DMS53 (cell line): ENCODE measurements at regions not wholly inside any gene's neighbourhood (a gene's known extent, or its start where the extent isn't known, plus 50 kb on each side); places are given as distances from the start of the nearest gene placed in this dataset.

ENCODE experiments used
- DNase-seq: peaks from one replicate; lab custom pipeline; 2025; lab: John Stamatoyannopoulos, UW

DNA sequence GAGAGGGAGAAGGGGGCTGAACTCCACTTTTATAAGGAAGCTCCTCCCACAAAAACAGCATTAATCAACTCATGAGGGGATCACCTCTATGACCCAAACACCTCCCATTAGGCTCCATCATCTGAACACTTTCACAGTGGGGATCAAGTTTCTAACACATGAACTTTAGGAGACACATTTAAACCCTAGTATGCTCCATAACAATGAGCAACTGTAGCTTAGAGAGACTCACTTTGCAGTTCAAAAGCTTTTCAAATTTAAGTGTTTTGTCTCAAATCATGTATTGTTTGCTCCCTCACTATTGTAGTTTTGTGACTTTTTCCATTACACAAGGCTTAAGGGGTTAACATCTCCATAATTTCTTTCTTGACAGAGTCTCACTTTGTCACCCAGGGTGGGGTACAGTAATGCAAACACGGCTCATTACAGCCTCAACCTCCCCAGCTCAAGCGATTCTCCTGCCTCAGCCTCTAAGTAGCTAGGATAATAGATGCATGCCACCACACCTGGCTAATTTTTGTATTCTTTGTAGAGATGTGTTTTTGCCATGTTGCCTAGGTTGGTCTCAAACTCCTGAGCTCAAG is 352.7 kb upstream of the CDH20 start:
- DNase-seq, result no peak

DNA sequence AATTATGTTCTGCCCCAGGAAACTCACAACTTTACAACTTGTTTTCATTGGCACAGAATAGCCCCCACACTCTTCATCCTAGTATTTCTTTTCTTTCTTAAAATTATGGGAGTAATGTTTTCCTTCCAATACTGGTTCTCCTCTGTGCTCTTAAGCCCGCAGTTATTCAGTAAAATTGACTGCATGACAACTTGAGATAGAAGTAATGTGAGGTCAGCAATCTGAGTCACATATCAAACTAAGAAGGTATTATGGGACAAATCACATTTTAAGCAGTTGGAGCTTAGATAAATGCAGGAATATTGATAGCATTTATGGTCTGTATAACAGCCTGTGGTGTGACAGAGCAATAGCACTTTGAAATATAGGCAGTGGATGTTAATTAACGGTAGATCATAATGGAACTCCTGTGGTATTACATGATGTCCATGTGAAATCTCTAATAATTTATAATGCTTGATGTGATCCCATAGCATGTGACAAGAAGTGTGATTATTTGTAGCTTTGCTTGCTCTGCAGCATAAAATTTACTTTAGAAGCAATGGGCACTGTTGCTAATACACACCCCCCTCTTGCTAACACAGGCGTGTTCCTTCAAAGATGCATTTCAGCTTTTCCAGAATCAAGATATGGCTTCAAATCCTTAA is 351.4 kb upstream of the CDH20 start:
- no peak for DNase-seq

DNA sequence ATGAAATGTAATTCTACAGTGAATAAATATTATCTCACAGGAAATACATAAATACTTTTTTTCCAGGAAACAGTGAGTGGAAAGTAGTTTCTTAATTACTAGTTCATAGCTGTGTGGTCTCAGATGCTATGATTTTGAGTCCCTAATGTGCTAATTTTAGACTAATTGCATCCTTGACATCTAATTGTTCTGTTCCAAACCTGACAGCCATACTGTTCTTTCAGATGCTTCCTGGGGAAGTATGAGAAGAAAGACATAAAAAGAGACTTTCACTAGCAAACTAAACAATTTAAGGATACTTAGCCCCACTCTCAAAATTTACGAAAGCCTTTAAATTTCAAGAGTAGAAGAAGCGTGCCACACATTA is 350.9 kb upstream of the CDH20 start:
- DNase-seq, result no peak

GRCh38 chr18:60982928-60983327 is 350.3 kb upstream of the CDH20 start:
- no peak for DNase-seq

GRCh38 chr18:60984510-60984909 is 348.7 kb upstream of the CDH20 start:
- no peak for DNase-seq

DNA sequence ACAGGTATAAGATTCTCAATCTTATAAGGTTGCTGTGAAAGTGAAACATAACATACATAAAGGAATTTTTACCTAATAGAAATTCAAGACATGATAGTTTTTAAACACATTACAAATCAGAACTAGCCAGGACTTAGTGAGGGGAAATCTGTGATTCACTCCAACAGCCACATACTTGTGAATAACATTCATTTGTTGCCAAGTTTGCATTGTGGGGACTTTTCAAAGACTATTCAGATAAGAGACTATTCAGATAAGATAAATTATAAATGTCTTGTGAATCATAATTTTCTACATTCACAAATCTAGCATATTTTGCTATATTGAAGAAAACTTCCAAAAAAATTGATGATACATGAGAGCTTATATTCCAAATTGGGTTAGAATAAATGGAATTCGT is 345.3 kb upstream of the CDH20 start:
- DNase-seq, result no peak

DNA sequence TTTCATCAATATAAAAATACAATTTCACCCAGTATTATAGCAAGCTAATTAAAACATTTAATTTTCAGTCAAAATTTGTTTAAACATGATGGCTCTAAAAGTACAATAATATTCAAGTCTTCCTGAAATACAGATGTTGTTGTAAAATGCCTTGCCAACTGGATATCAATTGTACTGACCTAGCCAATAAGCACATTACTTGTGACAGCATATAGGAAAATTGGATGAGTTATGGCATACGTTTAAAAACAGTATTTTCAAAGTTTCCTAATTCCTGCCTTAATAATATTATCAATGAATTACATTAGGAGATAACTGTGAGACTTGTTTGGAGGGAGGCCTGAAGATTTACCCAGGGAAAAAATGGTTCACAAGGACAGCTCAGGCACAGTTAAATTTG is 336.9 kb upstream of the CDH20 start:
- DNase-seq, result no peak

DNA sequence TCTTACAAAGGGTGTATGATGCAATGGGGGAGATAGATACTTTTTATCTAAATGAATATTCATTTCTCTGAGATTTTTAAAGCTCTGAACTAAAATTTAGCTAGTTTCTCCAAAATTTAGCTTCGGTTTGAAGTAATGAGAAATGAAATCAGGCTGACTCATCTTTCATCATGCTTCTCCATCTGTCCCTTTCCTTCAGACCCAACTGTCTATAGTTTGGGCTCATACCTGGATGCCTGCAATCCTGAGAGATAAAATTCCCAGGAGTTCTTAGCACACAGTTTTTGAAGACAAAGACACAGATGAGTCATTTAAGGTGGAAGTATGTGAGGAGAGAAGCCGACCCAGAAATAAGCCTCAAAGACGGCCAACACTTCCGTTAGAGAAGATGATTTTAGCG is 336.4 kb upstream of the CDH20 start:
- DNase-seq, result no peak

GRCh38 chr18:61001138-61001537 is 332.1 kb upstream of the CDH20 start:
- DNase-seq, result no peak

DNA sequence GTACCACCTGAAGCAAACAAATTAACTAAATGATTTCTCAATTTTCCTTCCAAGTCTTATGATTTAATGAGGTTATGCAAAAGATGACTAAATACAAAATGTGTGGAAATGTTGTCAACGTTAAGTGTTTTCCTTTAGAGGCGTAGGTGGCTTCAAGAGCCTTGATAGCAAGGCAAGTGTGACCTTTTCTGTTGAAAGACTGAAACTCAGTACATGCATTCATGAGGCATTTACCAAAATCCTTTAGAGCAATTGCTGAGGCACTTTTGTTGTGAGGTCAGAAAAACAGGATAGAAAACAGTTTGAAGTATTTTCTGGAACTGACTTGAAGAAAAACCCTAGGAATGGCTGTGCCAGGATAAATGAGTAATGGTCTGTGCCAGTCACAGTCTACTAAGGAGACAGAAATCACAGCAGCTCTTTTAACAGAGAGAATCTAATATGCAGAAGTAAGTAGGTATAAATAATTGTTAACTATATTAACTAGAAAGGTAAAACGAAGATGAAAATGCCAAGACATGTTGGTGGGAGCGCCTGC is 326.5 kb upstream of the CDH20 start:
- DNase-seq, result no peak

DNA sequence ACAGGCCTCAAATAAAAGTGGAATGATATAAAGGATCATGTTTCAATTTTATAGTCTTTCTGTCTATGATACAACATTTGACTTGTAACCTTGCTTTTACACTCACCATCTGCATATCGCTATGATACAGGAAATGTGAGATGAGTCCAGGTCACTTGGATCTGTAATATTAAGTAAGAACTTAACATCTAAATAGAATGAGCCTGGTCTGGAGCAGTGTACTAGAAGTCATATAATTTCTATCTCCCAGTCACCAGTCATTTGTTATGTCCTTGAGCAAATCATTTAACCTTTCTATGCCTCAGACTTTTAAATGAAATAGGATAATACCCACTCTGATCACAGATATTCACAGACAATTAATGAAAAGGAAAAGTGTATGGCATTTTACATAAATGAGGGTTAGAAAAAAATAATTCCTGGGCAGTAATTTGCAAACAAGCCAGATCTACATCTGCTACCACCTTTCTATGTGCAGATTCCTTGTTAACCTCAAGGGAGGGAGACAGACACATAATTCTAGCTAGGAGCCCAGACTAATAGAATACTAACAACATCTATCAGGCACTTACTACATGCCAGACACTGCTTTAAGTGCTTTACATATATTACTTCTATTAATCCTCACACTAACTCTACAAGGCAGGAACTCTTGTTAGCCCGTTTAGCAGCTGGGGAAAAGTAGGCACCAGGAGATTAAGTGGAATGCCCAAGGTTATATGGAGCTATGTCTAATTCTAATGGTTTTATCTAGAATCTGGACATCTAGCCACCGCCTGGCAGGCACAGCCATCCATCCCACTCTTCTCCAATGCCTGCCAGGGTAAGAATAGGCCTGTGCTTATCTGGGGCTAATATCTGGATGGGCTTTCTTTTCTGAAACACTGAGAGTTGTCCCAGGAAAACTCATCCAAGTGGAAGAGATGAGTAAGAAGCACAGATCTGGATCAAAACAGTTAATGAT is 313.6 kb upstream of the CDH20 start:
- DNase-seq, result no peak

DNA sequence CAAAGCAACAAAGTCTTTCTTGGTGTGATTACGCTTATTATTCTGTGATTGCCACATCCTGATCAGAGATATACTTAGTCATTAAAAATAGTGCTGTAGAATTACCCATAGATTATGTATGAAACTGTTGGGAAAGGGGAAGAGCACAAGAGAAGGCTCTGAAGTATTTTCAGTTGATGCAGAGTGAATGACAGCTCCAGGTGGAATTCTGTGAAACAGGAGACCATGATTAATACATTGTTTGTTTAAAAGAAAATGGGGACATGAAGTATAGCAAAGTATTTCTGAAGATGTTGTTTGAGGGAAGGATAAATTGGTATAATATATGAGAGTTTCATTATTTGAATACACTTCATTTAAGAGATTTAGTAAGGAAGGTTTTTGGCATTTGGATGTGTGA is 307.6 kb upstream of the CDH20 start:
- no peak for DNase-seq

DNA sequence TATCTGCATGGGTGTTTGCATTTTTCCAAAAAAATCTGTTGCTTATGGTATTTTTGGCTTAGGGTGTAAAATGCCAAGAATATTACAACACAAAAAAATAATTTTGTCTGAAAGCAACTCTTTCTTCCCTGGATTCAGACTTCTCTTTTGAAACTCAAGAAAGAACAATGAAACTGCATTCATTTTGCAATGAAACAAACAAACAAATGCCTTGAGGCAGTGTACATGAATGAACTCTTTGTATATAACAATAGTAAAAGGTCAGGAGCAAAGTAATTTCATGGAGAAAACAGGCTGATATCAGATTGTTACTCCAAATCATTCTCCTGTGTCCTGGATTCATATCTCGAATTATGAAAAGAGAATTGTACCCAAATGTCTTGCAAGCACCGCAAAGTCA is 301.6 kb upstream of the CDH20 start:
- no peak for DNase-seq

DNA sequence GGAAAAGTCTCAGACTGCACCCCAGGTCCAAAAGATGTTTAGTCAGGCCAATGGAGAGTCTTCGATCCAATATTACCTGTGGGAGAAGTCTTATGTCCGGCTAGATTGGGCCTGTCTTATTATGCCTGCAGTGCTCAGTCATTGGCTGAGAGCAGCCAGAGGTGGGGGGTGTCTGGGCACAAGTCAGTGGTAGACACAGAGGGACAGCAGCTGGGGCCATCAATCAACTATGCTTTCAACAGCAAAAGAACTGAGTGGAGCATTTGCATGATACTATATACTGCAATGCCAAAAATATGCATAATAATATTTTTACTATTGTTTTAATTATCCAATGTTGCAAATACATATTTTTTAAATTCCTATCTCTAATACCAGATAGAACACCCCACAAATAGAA is 298.6 kb upstream of the CDH20 start:
- no peak for DNase-seq

DNA sequence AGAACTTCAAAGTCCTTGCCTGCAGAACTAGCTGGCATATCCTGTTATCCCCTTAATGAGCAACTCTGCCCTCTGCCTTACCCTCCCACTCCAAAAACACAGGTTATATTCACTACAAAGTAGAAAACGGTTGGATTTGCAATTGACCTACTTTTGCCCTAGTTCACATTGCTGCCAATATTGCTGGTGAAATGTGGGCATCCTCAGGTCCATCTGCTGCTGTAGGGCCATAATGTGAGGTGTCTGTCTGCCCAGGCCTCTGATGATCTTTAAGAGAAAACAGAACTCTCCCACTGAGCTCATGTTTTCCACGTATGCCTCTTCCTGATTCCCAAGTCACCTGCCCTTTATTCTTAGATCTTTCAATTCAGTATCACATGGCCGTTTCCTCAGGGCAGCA is 294.0 kb upstream of the CDH20 start:
- no peak for DNase-seq

- no peak for DNase-seq
Observed at GRCh38 chr18:61047794-61048193, 285.4 kb upstream of the CDH20 start.

DNA sequence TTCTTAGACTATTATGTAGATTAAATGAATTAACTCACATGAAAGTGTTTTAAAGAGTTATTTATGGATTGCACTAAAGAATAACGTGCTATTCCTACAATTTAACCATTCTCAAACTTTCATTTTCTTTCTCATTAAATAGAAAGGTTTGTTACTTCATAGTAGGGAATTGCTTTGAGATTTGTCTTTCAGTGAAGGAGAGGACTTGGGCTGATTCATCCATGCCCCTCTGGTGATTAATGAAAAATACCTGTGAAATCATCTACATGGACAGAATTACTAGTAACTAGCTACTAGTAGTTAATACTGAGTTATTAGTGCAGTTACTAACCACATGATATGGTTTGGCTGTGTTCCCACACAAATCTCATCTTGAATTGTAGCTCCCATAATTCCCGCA is 275.8 kb upstream of the CDH20 start:
- no peak for DNase-seq

GRCh38 chr18:61062258-61062657 is 271.0 kb upstream of the CDH20 start:
- DNase-seq, result no peak

- DNase-seq, result peak; percentile 26
Observed at GRCh38 chr18:61064911-61065310, 268.3 kb upstream of the CDH20 start.

GRCh38 chr18:61076986-61077385 is 256.2 kb upstream of the CDH20 start:
- DNase-seq, result peak; percentile 96

- DNase-seq, result peak; percentile 35
Observed at GRCh38 chr18:61079714-61080113, 253.5 kb upstream of the CDH20 start.

- DNase-seq, result no peak
Observed at GRCh38 chr18:61080954-61081528, 252.2 kb upstream of the CDH20 start.
